Astrocyte (in vitro differentiated cells and primary cell): ENCODE measurements at regions not wholly inside any gene's neighbourhood (a gene's known extent, or its start where the extent isn't known, plus 50 kb on each side); places are given as distances from the start of the nearest gene placed in this dataset.

Experiments used
- DNase-seq: peaks from one replicate; pipeline ENCODE4 v3.0.0-alpha.2; 2010; ENCODE audit warnings: low read depth
- FAIRE-seq: peaks from 2 replicates; lab custom pipeline; 2011; peaks lifted over from hg19 to GRCh38; lab: Jason Lieb, UNC
- H2AFZ ChIP-seq: 2 replicates; pipeline ENCODE4 v1.6.0; 2012; ENCODE audit warnings: low read depth, low read length, inconsistent platforms
- H3K27ac ChIP-seq: 2 replicates; pipeline ENCODE4 v1.5.1; 2011; ENCODE audit warnings: low read depth, low read length, inconsistent platforms
- H3K27me3 ChIP-seq: 2 replicates; pipeline ENCODE4 v1.6.0; 2011; ENCODE audit warnings: low read length, inconsistent platforms; ENCODE audit not compliant: insufficient read depth
- H3K36me3 ChIP-seq: 2 replicates; pipeline ENCODE4 v1.5.1; 2011; ENCODE audit warnings: low read length, inconsistent platforms; ENCODE audit not compliant: insufficient read depth
- H3K4me1 ChIP-seq: 2 replicates; pipeline ENCODE4 v1.5.1; 2011; ENCODE audit warnings: low read length, inconsistent platforms; ENCODE audit not compliant: insufficient read depth
- H3K4me2 ChIP-seq: 2 replicates; pipeline ENCODE4 v1.6.0; 2012; ENCODE audit warnings: low read length, inconsistent platforms
- H3K4me3 ChIP-seq: 2 replicates; pipeline ENCODE4 v1.5.1; 2011; ENCODE audit warnings: low read depth, mild to moderate bottlenecking, low read length, inconsistent platforms; ENCODE audit not compliant: insufficient read depth
- H3K79me2 ChIP-seq: 2 replicates; pipeline ENCODE4 v1.6.0; 2012; ENCODE audit warnings: mild to moderate bottlenecking, low read length, inconsistent platforms; ENCODE audit not compliant: insufficient read depth
- H3K9ac ChIP-seq: 2 replicates; pipeline ENCODE4 v1.6.0; 2012; ENCODE audit warnings: mild to moderate bottlenecking, low read length, inconsistent platforms
- H3K9me3 ChIP-seq: 2 replicates; pipeline ENCODE4 v1.5.1; 2012; ENCODE audit warnings: low read depth, mild to moderate bottlenecking, low read length, inconsistent platforms; ENCODE audit not compliant: insufficient read depth
- H4K20me1 ChIP-seq: 2 replicates; pipeline ENCODE4 v1.6.0; 2012; ENCODE audit warnings: low read length, inconsistent platforms; ENCODE audit not compliant: insufficient read depth
- H3K27ac Mint-ChIP-seq: one replicate; pipeline ENCODE4 v1.8.0; 2021; ENCODE audit warnings: mild to moderate bottlenecking, mixed read lengths; ENCODE audit not compliant: unreplicated experiment
- H3K27me3 Mint-ChIP-seq: one replicate; pipeline ENCODE4 v1.8.0; 2021; ENCODE audit warnings: low read depth, mixed read lengths; ENCODE audit not compliant: unreplicated experiment
- H3K36me3 Mint-ChIP-seq: one replicate; pipeline ENCODE4 v1.8.0; 2021; ENCODE audit warnings: low read depth, mixed read lengths; ENCODE audit not compliant: unreplicated experiment
- H3K4me1 Mint-ChIP-seq: one replicate; pipeline ENCODE4 v1.8.0; 2021; ENCODE audit warnings: low read depth, mixed read lengths; ENCODE audit not compliant: unreplicated experiment
- H3K4me3 Mint-ChIP-seq: one replicate; pipeline ENCODE4 v1.8.0; 2021; ENCODE audit warnings: mild to moderate bottlenecking, moderate library complexity, mixed read lengths; ENCODE audit not compliant: unreplicated experiment
- H3K9me3 Mint-ChIP-seq: one replicate; pipeline ENCODE4 v1.8.0; 2021; ENCODE audit warnings: mild to moderate bottlenecking, mixed read lengths; ENCODE audit not compliant: unreplicated experiment
- CTCF ChIP-seq: IDR thresholded peaks from 2 replicates; pipeline ENCODE4 v1.5.1; 2011; ENCODE audit warnings: low read depth, mild to moderate bottlenecking, inconsistent platforms, low read length, moderate library complexity; ENCODE audit not compliant: insufficient read depth
- EZH2 ChIP-seq: IDR thresholded peaks from 2 replicates; pipeline ENCODE4 v1.6.1; 2012; ENCODE audit warnings: mild to moderate bottlenecking, low read length, inconsistent platforms; ENCODE audit not compliant: insufficient read depth

- no peak for TF ChIP-seq CTCF
- TF ChIP-seq EZH2: no peak
Measured at GRCh38 chr12:131385313-131386166, 325.4 kb upstream of the SFSWAP start.

DNA sequence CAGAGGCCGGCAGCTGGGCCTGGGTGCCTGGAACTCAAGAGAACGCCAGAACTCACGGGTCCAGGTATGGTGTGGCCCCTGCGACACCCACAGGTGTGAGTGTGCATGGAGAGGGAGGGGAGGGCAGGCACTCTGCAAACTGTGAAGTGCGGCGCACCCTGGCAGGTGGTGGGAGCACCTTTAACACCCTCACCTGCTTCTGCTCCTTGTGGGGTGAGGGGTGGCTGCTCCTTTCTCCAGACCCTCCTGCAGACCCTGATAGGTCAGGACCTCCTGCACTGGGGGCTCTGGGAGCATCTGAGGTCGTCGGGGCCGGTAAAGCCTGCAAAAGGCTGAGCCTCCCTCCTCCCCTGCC is 324.7 kb upstream of the SFSWAP start:
- Histone ChIP-seq H4K20me1 (no peaks in the 10 kb centered on the region), H3K27me3 (no peaks in the 10 kb centered on the region), H3K79me2 (no peaks in the 10 kb centered on the region), H3K36me3 (no peaks in the 10 kb centered on the region), H3K4me3 (no peak overlapping the region), H3K9ac (no peak overlapping the region), H3K27ac (no peak overlapping the region), H2AFZ (no peak overlapping the region), H3K4me2 (no peak overlapping the region), H3K9me3 (no peaks in the 10 kb centered on the region), H3K4me1 (no peaks in the 10 kb centered on the region)
- no peak overlapping the region for H3K27ac Mint-ChIP-seq
- DNase-seq (no peak), FAIRE-seq (no peak)
- no peak for TF ChIP-seq CTCF
- TF ChIP-seq EZH2: no peak
- no peaks in the 10 kb centered on the region for H3K9me3 Mint-ChIP-seq
- H3K27me3 Mint-ChIP-seq: peaks cover 25% of the 10 kb centered on the region
- no peaks in the 10 kb centered on the region for H3K4me1 Mint-ChIP-seq
- no peaks in the 10 kb centered on the region for H3K36me3 Mint-ChIP-seq
- no peak overlapping the region for H3K4me3 Mint-ChIP-seq

More at GRCh38 chr12:131385313-131386166, 325.4 kb upstream of the SFSWAP start:
- Histone ChIP-seq H2AFZ (no peak overlapping the region), H3K79me2 (no peaks in the 10 kb centered on the region), H3K27ac (no peak overlapping the region), H3K4me1 (no peaks in the 10 kb centered on the region), H3K4me3 (no peak overlapping the region), H4K20me1 (no peaks in the 10 kb centered on the region), H3K9me3 (no peaks in the 10 kb centered on the region), H3K4me2 (no peak overlapping the region), H3K9ac (no peak overlapping the region), H3K27me3 (no peaks in the 10 kb centered on the region), H3K36me3 (no peaks in the 10 kb centered on the region)
- Mint-ChIP-seq H3K4me1 (no peaks in the 10 kb centered on the region), H3K4me3 (no peak overlapping the region), H3K27ac (no peak overlapping the region), H3K36me3 (no peaks in the 10 kb centered on the region), H3K9me3 (no peaks in the 10 kb centered on the region), H3K27me3 (peaks cover 22% of the 10 kb centered on the region)
- DNase-seq (no peak), FAIRE-seq (no peak)

- DNase-seq: no peak
- Histone ChIP-seq H3K4me1 (no peaks in the 10 kb centered on the region), H2AFZ (no peak overlapping the region), H3K36me3 (no peaks in the 10 kb centered on the region), H4K20me1 (no peaks in the 10 kb centered on the region), H3K9ac (no peak overlapping the region), H3K27me3 (no peaks in the 10 kb centered on the region), H3K9me3 (no peaks in the 10 kb centered on the region), H3K27ac (no peak overlapping the region), H3K4me3 (no peak overlapping the region), H3K79me2 (no peaks in the 10 kb centered on the region), H3K4me2 (no peak overlapping the region)
- no peak for FAIRE-seq
- H3K27ac Mint-ChIP-seq: no peak overlapping the region
- no peaks in the 10 kb centered on the region for H3K36me3 Mint-ChIP-seq
- H3K4me3 Mint-ChIP-seq: no peak overlapping the region
- peaks cover 26% of the 10 kb centered on the region for H3K27me3 Mint-ChIP-seq
- TF ChIP-seq EZH2 (no peak), CTCF (no peak)
- no peaks in the 10 kb centered on the region for H3K4me1 Mint-ChIP-seq
- no peaks in the 10 kb centered on the region for H3K9me3 Mint-ChIP-seq
Measured at GRCh38 chr12:131386781-131387180, 324.1 kb upstream of the SFSWAP start.
